Sigmoid colon (tissue), 4 donors: ENCODE measurements at regions not wholly inside any gene's neighbourhood (a gene's known extent, or its start where the extent isn't known, plus 50 kb on each side); places are given as distances from the start of the nearest gene placed in this dataset.

Experiments
- CTCF ChIP-seq, 4 experiments: fragments of 450-650 bp in 3 of 4; fragments of 200-600 bp in 1 of 4; IDR thresholded peaks; one replicate each; pipeline ENCODE4 v1.5.1; 2016 to 2019; ENCODE audit warnings: antibody characterized with exemption in 4 of 4, mild to moderate bottlenecking in 3 of 4, moderate library complexity in 2 of 4
- POLR2A ChIP-seq, 2 donors: fragments of 450-650 bp; IDR thresholded peaks; one replicate each; pipeline ENCODE4 v1.6.1; 2016; ENCODE audit warnings: antibody characterized with exemption in 2 of 2, mild to moderate bottlenecking in 2 of 2, moderate library complexity in 2 of 2
- POLR2AphosphoS5 ChIP-seq, 4 donors: sonication (generic); formaldehyde crosslinking; IDR thresholded peaks; one replicate each; pipeline ENCODE4 v1.6.1; 2017; ENCODE audit warnings: antibody characterized with exemption in 4 of 4

DNA sequence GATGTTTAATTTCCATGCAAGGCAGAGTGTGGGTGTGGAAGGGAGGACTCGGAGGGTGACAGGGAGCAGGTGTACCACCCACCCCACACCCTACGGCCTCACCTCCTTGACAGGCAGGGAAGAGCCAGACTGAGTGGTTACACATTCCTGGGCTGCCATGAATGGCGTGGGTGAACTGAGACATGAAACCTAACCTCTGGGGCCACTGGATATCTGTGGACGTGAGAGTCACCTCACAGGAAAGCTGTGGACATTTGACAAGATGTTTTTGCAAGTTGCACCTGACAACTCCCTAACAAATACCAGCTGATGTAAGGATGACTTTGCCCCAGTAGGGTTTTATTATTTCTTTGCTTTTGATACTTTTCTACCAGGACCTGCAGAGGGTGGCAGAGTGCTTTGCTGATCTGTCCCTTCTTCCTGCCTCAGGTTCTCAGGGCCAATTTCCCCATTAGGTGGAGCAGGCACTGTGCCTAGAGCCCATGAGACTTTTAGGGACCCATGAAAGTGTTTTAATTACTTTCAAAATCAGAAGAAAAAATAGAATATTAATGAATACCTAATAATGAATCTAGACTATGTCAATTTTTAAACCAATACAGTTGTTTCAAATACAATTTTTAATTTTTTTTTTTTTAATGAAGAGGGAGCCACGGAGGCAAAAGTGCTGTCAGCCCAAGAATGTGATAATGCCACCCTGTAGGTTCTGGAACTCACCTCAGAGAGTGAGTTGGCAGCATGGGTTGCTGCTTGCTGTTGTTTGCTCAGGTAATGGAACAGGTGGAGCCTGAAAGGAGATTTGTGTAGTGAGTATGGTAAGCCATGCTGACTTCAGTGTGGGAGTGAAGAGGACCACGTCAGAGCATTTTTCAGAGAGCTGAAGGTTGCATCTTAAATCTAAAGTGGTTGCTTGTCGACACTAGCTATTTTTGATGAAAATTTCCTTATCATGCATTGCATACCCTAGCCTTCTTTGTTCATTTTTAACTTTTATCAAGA lies 58.0 kb upstream of the CYSLTR2 start:
- TF ChIP-seq CTCF (IDR thresholded peaks at IDR 0.05) (peak in 2 of 4 experiments; percentile 43 to 63), POLR2A (IDR thresholded peaks at IDR 0.05) (no peak), POLR2AphosphoS5 (IDR thresholded peaks at IDR 0.05) (no peak)
